Left ventricle myocardium inferior (tissue), 1 donor: ENCODE measurements at regions not wholly inside any gene's neighbourhood (a gene's known extent, or its start where the extent isn't known, plus 50 kb on each side); places are given as distances from the start of the nearest gene placed in this dataset.

Experiments
- DNase-seq: peaks from one replicate; pipeline ENCODE4 v3.0.0-alpha.2; 2020
- H3K27ac ChIP-seq: fragments of 200-600 bp; replicated peaks from 2 replicates; pipeline ENCODE4 v1.8.0; 2021
- H3K27me3 ChIP-seq: fragments of 200-600 bp; 2 replicates; pipeline ENCODE4 v1.8.0; 2021; ENCODE audit warnings: low read depth
- H3K36me3 ChIP-seq: fragments of 200-600 bp; 2 replicates; pipeline ENCODE4 v1.8.0; 2021
- H3K4me1 ChIP-seq: fragments of 200-600 bp; 2 replicates; pipeline ENCODE4 v1.8.0; 2021
- H3K4me3 ChIP-seq: fragments of 200-600 bp; 2 replicates; pipeline ENCODE4 v1.8.0; 2021; ENCODE audit warnings: mild to moderate bottlenecking, moderate library complexity
- H3K9me3 ChIP-seq: fragments of 200-600 bp; replicated peaks from 2 replicates; pipeline ENCODE4 v1.8.0; 2021
- CTCF ChIP-seq: fragments of 200-600 bp; IDR thresholded peaks from 2 replicates; pipeline ENCODE4 v1.8.0; 2021; ENCODE audit warnings: antibody characterized with exemption, mild to moderate bottlenecking, borderline replicate concordance
- intact Hi-C: fragments of 100-400 bp; cut with micrococcal nuclease; formaldehyde crosslinking; loops from one replicate; pipeline ENCODE4 v1.11.0; 2022
- donor health status: DM: no; HTN: yes; CAD: no; lungs with severe emphysema.

DNA sequence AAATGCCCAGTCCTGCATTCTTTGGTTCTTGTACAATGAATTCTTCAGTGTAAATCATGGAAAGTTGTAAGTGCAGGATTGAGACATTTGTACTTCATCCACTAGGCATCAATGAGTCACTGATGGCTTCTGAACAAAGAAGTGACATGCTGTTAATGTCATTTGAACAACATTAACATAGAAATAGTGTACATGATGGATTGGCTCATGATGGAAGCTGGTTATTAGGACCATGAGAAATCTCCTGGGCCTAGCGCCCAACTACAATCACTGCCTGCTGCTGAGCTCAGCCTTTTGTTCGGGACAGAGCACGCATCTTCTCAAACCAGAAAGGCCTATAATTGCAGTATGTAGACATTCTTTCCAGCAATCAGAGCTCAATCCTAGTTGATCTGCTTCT lies 316.8 kb upstream of the TSHZ2 start:
- Histone ChIP-seq H3K27ac (no peak overlapping the region), H3K36me3 (no peaks in the 10 kb centered on the region), H3K4me1 (no peaks in the 10 kb centered on the region), H3K9me3 (no peaks in the 10 kb centered on the region), H3K4me3 (no peak overlapping the region), H3K27me3 (no peaks in the 10 kb centered on the region)
- intact Hi-C loops: no loop called here
- no peak for DNase-seq
- no peak for TF ChIP-seq CTCF

DNA sequence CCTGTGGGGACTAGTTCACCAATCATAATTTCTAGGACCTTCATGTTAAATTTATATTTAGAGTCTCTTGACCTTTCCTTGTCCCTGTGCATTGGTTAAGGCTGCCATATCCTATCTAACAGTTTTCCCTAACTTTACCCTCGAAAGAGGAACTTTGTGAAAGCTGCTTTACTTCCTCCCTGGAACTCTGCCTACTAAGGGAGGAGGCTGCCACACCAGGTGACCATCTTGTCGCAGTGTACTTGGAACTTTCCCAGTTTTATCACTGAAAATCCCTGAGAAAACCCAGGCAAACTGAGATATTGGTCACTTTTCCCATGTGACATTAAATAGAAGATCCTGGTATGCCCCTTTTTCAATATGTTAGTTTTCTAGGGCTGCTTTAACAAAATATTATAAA lies 317.6 kb upstream of the TSHZ2 start:
- intact Hi-C loops: no loop called here
- no peak for TF ChIP-seq CTCF
- H3K27me3 ChIP-seq: no peaks in the 10 kb centered on the region
- H3K36me3 ChIP-seq: no peaks in the 10 kb centered on the region
- DNase-seq: no peak
- H3K27ac ChIP-seq: no peak overlapping the region
- H3K4me1 ChIP-seq: no peaks in the 10 kb centered on the region
- no peak overlapping the region for H3K4me3 ChIP-seq
- no peaks in the 10 kb centered on the region for H3K9me3 ChIP-seq

GRCh38 chr20:52652271-52652670 lies 319.9 kb upstream of the TSHZ2 start:
- no peaks in the 10 kb centered on the region for H3K9me3 ChIP-seq
- no peak for DNase-seq
- intact Hi-C loops: no loop called here
- H3K27ac ChIP-seq: no peak overlapping the region
- H3K4me1 ChIP-seq: no peaks in the 10 kb centered on the region
- no peaks in the 10 kb centered on the region for H3K27me3 ChIP-seq
- no peak overlapping the region for H3K4me3 ChIP-seq
- no peaks in the 10 kb centered on the region for H3K36me3 ChIP-seq
- TF ChIP-seq CTCF: no peak

DNA sequence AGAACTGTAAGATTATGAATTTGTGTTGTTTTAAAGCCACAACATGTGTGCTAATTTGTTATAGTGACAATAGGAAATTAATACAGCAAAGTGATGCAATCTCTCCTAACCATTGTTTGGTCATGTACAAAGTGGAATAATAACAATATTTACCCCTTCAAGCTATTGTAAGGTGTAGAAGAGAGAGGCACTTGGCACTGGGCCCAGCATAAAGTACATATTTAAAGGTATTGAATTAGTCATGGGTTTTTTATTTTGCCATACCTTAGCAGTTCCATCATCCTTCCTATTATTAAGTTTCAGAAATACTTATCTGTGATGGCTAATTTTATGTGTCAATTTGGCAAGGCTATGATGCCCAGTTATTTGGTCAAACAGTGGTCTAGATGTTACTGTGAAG lies 322.4 kb upstream of the TSHZ2 start:
- DNase-seq: no peak
- no peaks in the 10 kb centered on the region for H3K27me3 ChIP-seq
- no peak overlapping the region for H3K27ac ChIP-seq
- TF ChIP-seq CTCF: no peak
- H3K4me3 ChIP-seq: no peak overlapping the region
- H3K36me3 ChIP-seq: no peaks in the 10 kb centered on the region
- no peaks in the 10 kb centered on the region for H3K4me1 ChIP-seq
- intact Hi-C loops: no loop called here
- no peaks in the 10 kb centered on the region for H3K9me3 ChIP-seq

- no peak for TF ChIP-seq CTCF
- Histone ChIP-seq H3K4me1 (no peaks in the 10 kb centered on the region), H3K27ac (no peak overlapping the region), H3K9me3 (no peaks in the 10 kb centered on the region), H3K27me3 (no peaks in the 10 kb centered on the region), H3K36me3 (no peaks in the 10 kb centered on the region), H3K4me3 (no peak overlapping the region)
- DNase-seq: no peak
- intact Hi-C loops: no loop called here
These were observed 326.3 kb upstream of the TSHZ2 start for GRCh38 chr20:52645822-52646221.

DNA sequence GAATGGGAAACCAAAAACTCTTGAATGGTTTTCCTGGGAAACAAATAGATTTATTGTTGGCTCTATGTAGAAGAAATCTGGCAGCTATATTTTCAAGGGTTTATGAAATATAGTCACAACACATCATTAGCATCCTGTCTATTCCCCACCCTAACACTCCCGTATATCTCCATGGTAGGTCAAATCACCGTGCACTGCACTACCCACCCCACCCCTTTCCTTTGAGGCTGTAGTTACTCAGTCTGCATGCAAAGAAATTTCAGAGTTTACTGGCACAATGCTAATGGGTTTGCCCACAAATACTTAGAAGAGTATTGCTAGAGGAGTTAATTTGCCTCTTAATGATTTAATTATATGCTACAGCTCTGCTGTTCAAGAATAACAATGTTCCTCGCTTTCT lies 329.1 kb upstream of the TSHZ2 start:
- no peak overlapping the region for H3K27ac ChIP-seq
- intact Hi-C loops: no loop called here
- DNase-seq: no peak
- no peak overlapping the region for H3K4me3 ChIP-seq
- no peaks in the 10 kb centered on the region for H3K4me1 ChIP-seq
- TF ChIP-seq CTCF: no peak
- no peaks in the 10 kb centered on the region for H3K27me3 ChIP-seq
- no peaks in the 10 kb centered on the region for H3K36me3 ChIP-seq
- H3K9me3 ChIP-seq: no peaks in the 10 kb centered on the region
